ENCODE measurements at regions not wholly inside any gene's neighbourhood (a gene's known extent, or its start where the extent isn't known, plus 50 kb on each side); places are given as distances from the start of the nearest gene placed in this dataset.

DNA sequence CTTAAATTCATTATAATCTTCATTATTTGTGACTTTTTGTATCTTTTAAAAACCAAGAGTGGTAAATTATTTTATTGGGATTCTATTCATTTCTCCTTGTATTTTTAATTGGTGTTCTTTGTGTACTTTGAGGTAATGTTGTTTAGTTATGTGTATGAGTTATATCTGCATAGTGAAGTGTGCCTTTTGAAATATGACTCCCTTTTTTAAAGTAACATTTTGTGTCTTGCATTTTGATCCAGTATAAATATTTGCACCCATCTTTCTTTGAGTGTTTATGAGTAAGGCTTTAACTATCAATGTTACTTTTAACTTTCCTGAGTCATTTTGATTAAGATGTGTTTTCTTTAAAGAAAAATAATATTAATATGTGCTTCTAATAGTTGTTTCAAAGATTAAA is 90.0 kb upstream of the MYOCD start:
- Histone ChIP-seq H3K4me3 (no peak overlapping the region), H3K27me3 (no peaks in the 10 kb centered on the region), H3K9me3 (no peaks in the 10 kb centered on the region), H3K4me1 (no peaks in the 10 kb centered on the region), H3K27ac (no peak overlapping the region), H3K36me3 (no peaks in the 10 kb centered on the region)
- intact Hi-C loops (cut with DNase I): no loop called here
- TF ChIP-seq, protein P1, sequence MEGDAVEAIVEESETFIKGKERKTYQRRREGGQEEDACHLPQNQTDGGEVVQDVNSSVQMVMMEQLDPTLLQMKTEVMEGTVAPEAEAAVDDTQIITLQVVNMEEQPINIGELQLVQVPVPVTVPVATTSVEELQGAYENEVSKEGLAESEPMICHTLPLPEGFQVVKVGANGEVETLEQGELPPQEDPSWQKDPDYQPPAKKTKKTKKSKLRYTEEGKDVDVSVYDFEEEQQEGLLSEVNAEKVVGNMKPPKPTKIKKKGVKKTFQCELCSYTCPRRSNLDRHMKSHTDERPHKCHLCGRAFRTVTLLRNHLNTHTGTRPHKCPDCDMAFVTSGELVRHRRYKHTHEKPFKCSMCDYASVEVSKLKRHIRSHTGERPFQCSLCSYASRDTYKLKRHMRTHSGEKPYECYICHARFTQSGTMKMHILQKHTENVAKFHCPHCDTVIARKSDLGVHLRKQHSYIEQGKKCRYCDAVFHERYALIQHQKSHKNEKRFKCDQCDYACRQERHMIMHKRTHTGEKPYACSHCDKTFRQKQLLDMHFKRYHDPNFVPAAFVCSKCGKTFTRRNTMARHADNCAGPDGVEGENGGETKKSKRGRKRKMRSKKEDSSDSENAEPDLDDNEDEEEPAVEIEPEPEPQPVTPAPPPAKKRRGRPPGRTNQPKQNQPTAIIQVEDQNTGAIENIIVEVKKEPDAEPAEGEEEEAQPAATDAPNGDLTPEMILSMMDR (IDR thresholded peaks at IDR 0.05): no peak
- no peak for TF ChIP-seq POLR2A (IDR thresholded peaks at IDR 0.05)
- no peak for DNase-seq

DNA sequence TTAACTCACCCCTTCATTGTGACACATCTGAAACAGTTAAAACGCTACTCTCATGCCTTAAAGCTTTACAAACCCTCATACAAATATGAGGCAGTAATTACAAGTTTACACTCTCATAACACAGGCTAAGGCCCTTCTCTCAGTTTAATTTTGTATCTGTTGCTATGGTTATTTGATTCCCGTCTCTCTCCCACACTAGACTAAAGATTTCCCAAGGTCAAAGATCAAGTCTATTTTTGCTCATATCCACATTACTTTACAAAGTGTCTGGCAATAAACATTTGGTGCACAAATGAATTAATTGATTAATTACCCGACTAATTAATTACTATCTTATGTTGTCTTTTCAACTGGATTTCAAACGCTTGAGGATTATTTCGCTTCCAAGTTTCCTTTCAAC is 86.4 kb upstream of the MYOCD start:
- no peaks in the 10 kb centered on the region for H3K36me3 ChIP-seq
- no peak for TF ChIP-seq POLR2A (IDR thresholded peaks at IDR 0.05)
- TF ChIP-seq, protein P1 (IDR thresholded peaks at IDR 0.05): no peak
- H3K4me3 ChIP-seq: no peak overlapping the region
- WGBS, 2 donors: 44 to 54% methylated on average over 5 of the region's 5 CpGs
- intact Hi-C loops (cut with DNase I): no loop called here
- H3K9me3 ChIP-seq: no peaks in the 10 kb centered on the region
- no peaks in the 10 kb centered on the region for H3K27me3 ChIP-seq
- H3K27ac ChIP-seq: no peak overlapping the region
- H3K4me1 ChIP-seq: no peaks in the 10 kb centered on the region
- DNase-seq: no peak

DNA sequence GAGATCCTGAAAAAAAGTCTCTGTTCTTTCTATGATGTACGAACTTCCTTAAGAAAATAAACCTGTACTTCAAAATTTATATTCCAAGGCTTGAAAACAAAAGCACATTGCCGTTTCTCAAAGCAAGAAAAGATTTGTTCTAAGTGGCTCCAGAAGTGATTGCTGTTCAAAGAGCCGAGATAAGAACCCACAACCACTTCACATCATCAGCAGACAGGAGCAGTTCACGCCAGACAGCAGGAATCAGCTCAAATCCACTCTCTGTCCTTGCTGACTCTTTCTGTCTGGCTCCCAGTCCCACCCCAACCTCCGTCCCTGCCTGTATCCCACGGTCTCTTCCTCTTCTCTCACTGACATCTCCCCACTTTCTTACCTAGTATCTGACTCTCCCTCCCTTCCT is 85.0 kb upstream of the MYOCD start:
- no peak for DNase-seq
- TF ChIP-seq, protein P1 (IDR thresholded peaks at IDR 0.05): no peak
- TF ChIP-seq POLR2A (IDR thresholded peaks at IDR 0.05): no peak
- intact Hi-C loops (cut with DNase I): no loop called here
- H3K27me3 ChIP-seq: no peaks in the 10 kb centered on the region
- H3K4me3 ChIP-seq: no peak overlapping the region
- H3K36me3 ChIP-seq: no peaks in the 10 kb centered on the region
- no peaks in the 10 kb centered on the region for H3K4me1 ChIP-seq
- no peaks in the 10 kb centered on the region for H3K9me3 ChIP-seq
- WGBS, 2 donors: 35 to 38% methylated on average over 6 of the region's 6 CpGs
- H3K27ac ChIP-seq: no peak overlapping the region

DNA sequence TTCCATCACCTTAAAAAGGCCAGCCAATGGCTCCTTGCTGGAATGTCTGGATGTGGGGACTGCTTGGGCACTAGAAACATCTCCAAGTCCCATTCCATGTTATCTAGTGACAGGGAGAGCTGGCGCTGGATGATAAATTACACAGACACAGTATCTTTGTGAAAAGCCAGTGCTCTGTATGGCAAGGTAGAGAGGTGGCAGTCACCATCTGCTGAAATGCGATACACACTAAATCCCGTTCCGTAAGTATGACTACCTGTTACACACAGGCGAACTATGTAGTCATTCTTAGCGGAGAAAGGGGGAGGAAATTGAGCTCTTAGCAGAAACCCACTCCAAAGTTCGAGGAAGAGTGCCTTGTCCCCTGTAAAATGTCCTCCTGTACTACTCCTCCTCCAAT is 81.0 kb upstream of the MYOCD start:
- H3K9me3 ChIP-seq: no peaks in the 10 kb centered on the region
- no peak overlapping the region for H3K27ac ChIP-seq
- intact Hi-C loops (cut with DNase I): no loop called here
- 61 to 78% methylated on average over 7 of the region's 7 CpGs for WGBS, 2 donors
- DNase-seq: no peak
- no peaks in the 10 kb centered on the region for H3K36me3 ChIP-seq
- no peaks in the 10 kb centered on the region for H3K4me1 ChIP-seq
- H3K27me3 ChIP-seq: no peaks in the 10 kb centered on the region
- TF ChIP-seq, protein P1 (IDR thresholded peaks at IDR 0.05): no peak
- no peak for TF ChIP-seq POLR2A (IDR thresholded peaks at IDR 0.05)
- no peak overlapping the region for H3K4me3 ChIP-seq

DNA sequence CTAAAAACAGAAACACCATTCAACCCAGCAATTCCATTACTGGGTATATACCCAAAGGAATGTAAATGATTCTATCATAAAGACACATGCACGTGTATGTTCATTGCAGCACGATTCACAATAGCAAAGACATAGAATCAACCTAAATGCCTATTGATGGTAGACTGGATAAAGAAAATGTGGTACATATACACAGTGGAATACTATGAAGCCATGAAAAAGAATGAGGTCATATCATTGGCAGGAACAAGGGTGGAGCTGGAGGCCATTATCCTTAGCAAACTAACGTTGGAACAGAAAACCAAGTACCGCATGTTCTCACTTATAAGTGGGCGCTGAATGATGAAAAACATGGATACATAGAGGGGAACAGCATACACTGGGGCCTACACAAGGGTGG is 77.2 kb upstream of the MYOCD start:
- whole genome bisulfite sequencing, 2 donors: 90 to 95% methylated on average over 5 of the region's 5 CpGs
- DNase-seq: no peak
- no peak for TF ChIP-seq POLR2A (IDR thresholded peaks at IDR 0.05)
- TF ChIP-seq, protein P1 (IDR thresholded peaks at IDR 0.05): no peak
- no peaks in the 10 kb centered on the region for H3K9me3 ChIP-seq
- intact Hi-C loops (cut with DNase I): no loop called here
- no peak overlapping the region for H3K27ac ChIP-seq
- H3K4me3 ChIP-seq: no peak overlapping the region
- H3K36me3 ChIP-seq: no peaks in the 10 kb centered on the region
- no peaks in the 10 kb centered on the region for H3K27me3 ChIP-seq
- H3K4me1 ChIP-seq: no peaks in the 10 kb centered on the region
